ENCODE measurements at regions not wholly inside any gene's neighbourhood (a gene's known extent, or its start where the extent isn't known, plus 50 kb on each side); places are given as distances from the start of the nearest gene placed in this dataset.

- intact Hi-C loops (cut with DNase I) = no loop called here
- H3K27me3 ChIP-seq = no peaks in the 10 kb centered on the region
- H3K9me3 ChIP-seq = no peaks in the 10 kb centered on the region
- H3K36me3 ChIP-seq = no peaks in the 10 kb centered on the region
- ATAC-seq (no peak), DNase-seq (no peak)
- peaks cover 4 to 5% of the 10 kb centered on the region in 2 donors for H3K4me1 ChIP-seq
- TF ChIP-seq CTCF (IDR thresholded peaks at IDR 0.05) = no peak
- no peak overlapping the region for H3K4me3 ChIP-seq
- no peak overlapping the region for H3K27ac ChIP-seq
Observed at GRCh38 chr15:38079236-38079635, 144.8 kb downstream of the TMCO5A start.

GRCh38 chr15:38080651-38081275 lies 146.3 kb downstream of the TMCO5A start:
- Histone ChIP-seq H3K27ac (no peak overlapping the region), H3K9me3 (no peaks in the 10 kb centered on the region), H3K4me1 (peaks cover 4 to 16% of the 10 kb centered on the region in 2 donors), H3K27me3 (no peaks in the 10 kb centered on the region), H3K36me3 (no peaks in the 10 kb centered on the region), H3K4me3 (no peak overlapping the region)
- ATAC-seq = no peak
- DNase-seq = no peak
- no peak for TF ChIP-seq CTCF (IDR thresholded peaks at IDR 0.05)
- intact Hi-C loops (cut with DNase I) = no loop called here

- H3K27me3 ChIP-seq = no peaks in the 10 kb centered on the region
- peak; percentile 23 for ATAC-seq
Observed at GRCh38 chr15:38084289-38084688, 149.8 kb downstream of the TMCO5A start.

GRCh38 chr15:38085114-38085513 lies 150.7 kb downstream of the TMCO5A start:
- H3K4me3 ChIP-seq = no peak overlapping the region
- no peak for TF ChIP-seq CTCF (IDR thresholded peaks at IDR 0.05)
- ATAC-seq (peak; percentile 42), DNase-seq (peak in 1 of 4 donors; percentile 29)
- H3K4me1 ChIP-seq = peaks cover 4 to 21% of the 10 kb centered on the region in 2 donors
- intact Hi-C loops (cut with DNase I) = no loop called here
- H3K27me3 ChIP-seq = no peaks in the 10 kb centered on the region
- H3K9me3 ChIP-seq = no peaks in the 10 kb centered on the region
- H3K27ac ChIP-seq = peak overlapping the region in 1 of 2 donors; percentile 67
- H3K36me3 ChIP-seq = no peaks in the 10 kb centered on the region

More at GRCh38 chr15:38084289-38084688, 149.8 kb downstream of the TMCO5A start:
- intact Hi-C loops (cut with DNase I) = no loop called here
- TF ChIP-seq CTCF (IDR thresholded peaks at IDR 0.05) = no peak
- peaks cover 4 to 24% of the 10 kb centered on the region in 2 donors for H3K4me1 ChIP-seq
- H3K36me3 ChIP-seq = no peaks in the 10 kb centered on the region
- no peak for DNase-seq
- H3K4me3 ChIP-seq = no peak overlapping the region
- H3K27ac ChIP-seq = peak overlapping the region in 1 of 2 donors; percentile 67
- no peaks in the 10 kb centered on the region for H3K9me3 ChIP-seq

- ATAC-seq (peak; percentile 87), DNase-seq (no peak)
- peak overlapping the region; percentile 33 to 67 for H3K27ac ChIP-seq
Observed at GRCh38 chr15:38085931-38086568, 151.6 kb downstream of the TMCO5A start.

More at GRCh38 chr15:38085931-38086568, 151.6 kb downstream of the TMCO5A start:
- no peak overlapping the region for H3K4me3 ChIP-seq
- H3K36me3 ChIP-seq = no peaks in the 10 kb centered on the region
- peaks cover 0 to 21% of the 10 kb centered on the region in 2 donors for H3K4me1 ChIP-seq
- intact Hi-C loops (cut with DNase I) = no loop called here
- H3K27me3 ChIP-seq = no peaks in the 10 kb centered on the region
- H3K9me3 ChIP-seq = no peaks in the 10 kb centered on the region
- TF ChIP-seq CTCF (IDR thresholded peaks at IDR 0.05) = no peak

Data from left lung (tissue), 4 donors.